ENCODE measurements at regions not wholly inside any gene's neighbourhood (a gene's known extent, or its start where the extent isn't known, plus 50 kb on each side); places are given as distances from the start of the nearest gene placed in this dataset.
"Not testable (repeated sequence)": the region's sequence is repeated elsewhere in the genome, so short reads cannot be mapped to it uniquely, and the experiment has no call there.

DNA sequence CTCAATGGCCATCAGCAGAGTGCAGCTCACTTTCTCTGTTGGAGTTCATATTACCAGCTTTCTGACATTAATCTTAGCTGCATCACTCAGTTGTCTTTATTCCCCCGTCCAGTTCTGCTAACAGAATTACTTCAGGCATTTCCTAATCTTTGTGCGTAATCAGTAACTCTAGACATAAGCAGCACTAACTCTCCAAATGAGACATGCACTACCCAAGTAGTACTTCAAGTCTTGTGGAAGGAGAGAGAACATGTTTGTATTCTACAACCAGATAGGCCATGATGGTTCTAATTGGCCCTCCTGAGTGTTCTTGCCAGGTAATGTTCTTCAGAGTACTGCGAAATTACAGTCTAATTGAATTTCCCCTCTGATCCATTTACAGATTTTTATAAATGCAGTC is 448.5 kb upstream of the RPS6KA3 start:
- DNase-seq (ENCODE audit: low spot score): no peak

- no peak for DNase-seq (ENCODE audit: low spot score)
Observed at GRCh38 chrX:20712811-20713210, 446.1 kb upstream of the RPS6KA3 start.

DNA sequence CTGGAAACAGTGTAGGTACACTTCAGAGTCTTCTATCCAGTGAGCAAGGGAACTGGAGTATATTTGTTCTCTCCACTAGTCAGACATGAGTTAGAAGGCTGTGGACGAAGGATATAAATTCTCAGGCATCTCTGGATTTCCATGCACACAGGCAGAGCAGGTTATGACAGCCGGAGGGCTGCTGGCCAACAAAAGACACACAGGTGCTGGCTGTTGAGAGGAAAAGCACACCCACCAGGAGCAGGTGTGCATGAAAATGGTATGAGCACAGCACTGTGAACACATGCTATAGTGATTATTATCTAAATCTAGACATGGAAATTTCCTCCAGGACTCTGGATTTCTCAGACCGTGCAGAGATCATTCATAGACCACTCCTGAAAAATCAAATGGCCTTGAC is 444.7 kb upstream of the RPS6KA3 start:
- no peak for DNase-seq (ENCODE audit: low spot score)

GRCh38 chrX:20693078-20693477 is 426.4 kb upstream of the RPS6KA3 start:
- no peak for DNase-seq (ENCODE audit: low spot score)

- DNase-seq (ENCODE audit: low spot score): no peak
Observed at GRCh38 chrX:20686256-20686655, 419.5 kb upstream of the RPS6KA3 start.

DNA sequence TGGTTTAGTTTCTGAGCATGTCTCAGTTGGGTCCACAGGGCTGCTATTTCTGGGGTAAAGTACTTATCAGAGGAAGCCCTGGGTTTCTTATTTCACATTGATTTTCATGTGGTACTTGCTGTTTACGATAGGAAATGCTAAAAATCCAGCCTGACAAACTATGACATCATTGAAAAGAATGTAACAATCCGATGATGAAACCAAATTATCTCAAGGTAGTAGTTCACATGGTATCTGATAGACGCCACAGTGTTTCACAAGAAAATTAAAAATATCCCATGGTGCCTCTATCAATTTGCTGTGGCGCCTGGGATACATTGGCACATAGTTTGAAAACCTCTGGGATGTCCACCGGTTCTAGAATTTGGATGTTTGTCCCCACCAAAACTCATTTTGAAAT is 418.9 kb upstream of the RPS6KA3 start:
- DNase-seq (ENCODE audit: low spot score): no peak

GRCh38 chrX:20681683-20682082 is 415.0 kb upstream of the RPS6KA3 start:
- DNase-seq (ENCODE audit: low spot score): no peak

DNA sequence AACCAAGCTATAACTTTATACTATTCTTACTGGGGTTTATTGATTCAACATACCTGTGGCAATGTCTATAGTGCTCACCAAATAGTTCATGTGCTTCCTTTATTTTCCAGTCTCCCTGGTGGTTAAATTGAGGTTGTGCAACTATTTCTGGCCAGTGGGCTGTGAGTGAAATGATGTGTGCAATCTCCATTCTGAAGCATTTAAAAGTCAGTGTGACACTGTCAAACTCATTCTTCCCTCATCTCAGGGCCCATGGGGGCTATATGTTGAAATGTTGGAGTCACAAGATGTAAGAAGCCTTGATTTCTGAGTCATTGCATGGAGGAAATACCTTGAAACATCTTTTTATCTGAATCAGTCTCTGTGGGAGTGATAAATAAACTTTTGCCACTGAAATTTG is 414.3 kb upstream of the RPS6KA3 start:
- DNase-seq (ENCODE audit: low spot score): no peak

DNA sequence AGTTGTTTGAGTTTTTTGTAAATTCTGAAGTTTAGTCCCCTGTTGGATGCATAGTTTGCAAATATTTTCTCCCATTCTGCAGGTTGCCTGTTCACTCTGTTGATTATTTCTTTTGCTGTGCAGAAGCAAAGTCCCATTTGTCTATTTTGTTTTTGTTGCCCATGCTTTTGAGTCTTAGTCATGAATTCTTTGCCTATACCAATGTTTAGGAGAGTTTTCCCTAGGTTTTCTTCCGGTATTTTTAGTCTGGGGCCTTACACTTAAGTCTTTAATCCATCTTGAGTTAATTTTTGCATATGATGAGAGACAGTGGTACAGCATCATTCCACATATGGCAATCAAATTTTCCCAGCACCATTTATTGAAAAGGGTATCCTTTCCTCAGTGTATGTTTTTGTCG is 405.8 kb upstream of the RPS6KA3 start:
- no peak for DNase-seq (ENCODE audit: low spot score)

- not testable (repeated sequence) for DNase-seq (ENCODE audit: low spot score)
Observed at GRCh38 chrX:20671746-20672145, 405.0 kb upstream of the RPS6KA3 start.

DNA sequence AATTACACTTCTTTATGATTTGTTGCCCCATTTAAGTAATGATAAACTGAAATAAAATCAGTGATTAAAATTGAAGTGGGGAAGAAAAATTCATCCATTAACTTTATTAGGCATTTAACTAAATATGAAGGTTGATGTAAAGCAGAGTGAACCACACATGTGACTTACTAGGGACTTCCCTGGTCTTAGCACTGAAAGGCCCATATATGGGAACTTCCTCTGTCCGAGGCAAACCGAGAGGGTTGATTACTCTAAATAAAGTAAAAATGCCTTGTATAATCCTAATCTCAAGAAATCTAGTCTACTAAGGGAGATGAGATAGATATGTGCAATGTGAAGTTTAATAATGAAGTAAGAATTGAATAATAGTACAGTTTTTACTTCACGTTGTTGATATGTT is 403.9 kb upstream of the RPS6KA3 start:
- DNase-seq (ENCODE audit: low spot score): no peak

- no peak for DNase-seq (ENCODE audit: low spot score)
Observed at GRCh38 chrX:20668550-20668949, 401.8 kb upstream of the RPS6KA3 start.

- DNase-seq (ENCODE audit: low spot score): no peak
Observed at GRCh38 chrX:20666331-20666730, 399.6 kb upstream of the RPS6KA3 start.

- DNase-seq (ENCODE audit: low spot score): no peak
Observed at GRCh38 chrX:20665481-20665880, 398.8 kb upstream of the RPS6KA3 start.

DNA sequence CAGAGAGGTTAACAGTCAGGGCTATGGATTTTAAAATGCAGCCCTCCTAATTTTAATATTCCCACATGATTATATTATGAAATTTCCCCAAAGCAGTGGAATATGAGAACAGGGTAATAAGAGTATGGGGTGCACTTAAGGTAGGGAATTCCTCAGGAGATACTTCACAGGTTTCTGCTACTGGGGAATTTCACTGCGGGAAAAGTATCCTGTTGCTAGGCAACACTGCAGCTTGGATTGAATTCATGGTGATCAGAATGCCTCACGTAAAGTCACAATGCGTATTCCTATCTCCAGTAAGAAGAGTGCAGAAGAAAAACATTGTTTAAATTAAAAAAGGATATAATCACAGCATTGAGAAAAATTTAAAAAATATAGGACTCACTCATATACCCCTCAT is 398.1 kb upstream of the RPS6KA3 start:
- no peak for DNase-seq (ENCODE audit: low spot score)

DNA sequence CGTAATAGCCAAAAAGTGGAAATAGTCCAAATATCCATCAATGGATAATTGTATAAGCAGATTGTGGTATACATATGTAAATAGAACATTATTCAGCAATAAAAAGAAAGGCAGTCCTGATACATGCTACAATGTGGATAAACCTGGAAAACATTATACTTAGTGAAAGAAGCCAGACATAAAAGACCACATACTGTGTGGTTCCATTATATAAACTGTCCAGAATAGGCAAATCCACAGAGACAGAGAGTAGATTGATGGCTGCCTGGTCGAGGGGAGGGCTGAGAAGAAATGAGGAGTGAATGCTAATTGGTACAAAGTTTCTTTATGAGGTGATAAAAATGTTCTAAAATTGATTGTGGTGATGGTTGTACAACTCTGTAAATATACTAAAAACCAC is 397.4 kb upstream of the RPS6KA3 start:
- DNase-seq (ENCODE audit: low spot score): no peak

DNA sequence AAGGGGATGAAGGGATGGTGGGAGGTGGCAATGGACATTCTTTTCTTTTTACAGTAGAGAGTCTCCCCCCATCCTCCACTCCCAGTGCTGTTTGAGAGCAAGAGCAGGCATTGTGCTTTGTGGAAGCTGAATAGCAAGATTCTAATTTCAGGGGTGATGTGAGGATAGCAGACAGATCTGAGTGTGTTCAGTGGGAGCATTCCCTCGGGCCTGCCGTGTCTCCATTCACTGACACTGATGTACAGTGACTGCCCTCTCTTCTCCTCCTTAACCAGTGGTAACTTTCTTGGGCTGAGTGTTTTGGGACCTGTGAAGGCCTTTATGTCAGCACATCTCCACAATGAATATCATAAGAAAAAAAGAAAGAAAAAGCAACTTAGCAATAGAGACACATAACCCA is 396.6 kb upstream of the RPS6KA3 start:
- no peak for DNase-seq (ENCODE audit: low spot score)

- no peak for DNase-seq (ENCODE audit: low spot score)
Observed at GRCh38 chrX:20656721-20657120, 390.0 kb upstream of the RPS6KA3 start.

DNA sequence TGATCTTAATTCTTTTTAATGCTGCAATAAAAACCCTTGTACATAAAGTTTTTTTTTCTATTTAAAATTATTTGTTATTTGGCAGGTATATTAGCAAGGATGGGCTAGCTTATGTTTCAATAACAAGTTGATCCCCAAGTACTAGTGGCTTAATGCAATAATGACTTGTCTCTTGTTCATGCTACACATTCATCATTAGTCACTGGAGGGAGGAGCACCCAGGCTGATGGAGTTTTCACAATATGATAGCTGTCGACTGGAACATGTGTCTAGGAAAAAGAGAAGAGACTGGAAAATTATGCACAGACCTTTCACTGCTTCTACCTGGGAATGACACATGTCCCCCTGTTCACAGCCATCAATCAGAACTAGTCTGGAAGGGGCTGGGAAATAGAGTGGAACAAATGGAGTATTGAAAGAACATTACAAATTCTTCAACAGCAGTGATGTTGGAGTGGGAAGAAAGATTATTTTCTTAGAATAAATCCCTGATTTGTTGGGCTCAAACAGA is 387.9 kb upstream of the RPS6KA3 start:
- DNase-seq (ENCODE audit: low spot score): no peak

DNA sequence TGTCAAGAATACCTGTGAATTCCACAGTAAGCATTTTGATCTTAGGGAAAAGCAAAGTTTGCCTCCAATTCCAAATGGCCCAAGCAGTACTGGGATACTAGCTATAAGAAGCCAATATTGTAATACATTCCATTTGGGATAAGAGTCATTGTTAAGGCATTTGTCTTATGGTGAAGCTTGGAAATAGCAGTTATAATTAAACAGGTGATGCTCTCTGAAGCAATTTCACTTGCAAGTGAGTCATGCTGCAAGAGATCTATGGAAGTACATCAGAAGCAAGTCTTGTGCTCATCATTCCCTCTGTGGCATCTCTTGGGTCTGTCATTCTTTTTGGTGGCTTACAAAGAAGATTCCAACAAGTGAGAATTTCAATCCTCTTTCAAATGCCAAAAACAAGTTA is 386.4 kb upstream of the RPS6KA3 start:
- DNase-seq (ENCODE audit: low spot score): no peak

- DNase-seq (ENCODE audit: low spot score): no peak
Observed at GRCh38 chrX:20641954-20642353, 375.2 kb upstream of the RPS6KA3 start.

DNA sequence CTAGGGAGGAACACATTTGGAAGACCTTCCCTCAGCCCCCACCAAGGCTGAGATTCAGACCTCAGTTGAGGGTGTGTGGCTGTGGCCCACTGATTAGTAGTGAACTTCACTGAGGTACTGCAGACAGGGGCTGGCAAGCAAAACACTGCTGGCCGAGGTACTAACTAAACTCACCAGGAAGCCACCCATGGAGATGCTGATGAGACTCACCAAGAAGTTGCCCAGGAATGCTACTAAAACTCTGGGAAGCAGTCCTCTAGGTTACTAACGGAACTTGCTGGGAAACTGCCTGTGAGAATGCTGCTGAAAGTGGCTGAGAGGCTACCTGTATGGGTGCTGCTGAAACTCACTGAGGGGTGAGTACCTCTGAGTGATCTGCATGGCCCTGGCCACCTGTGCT is 372.4 kb upstream of the RPS6KA3 start:
- DNase-seq (ENCODE audit: low spot score): no peak

- DNase-seq (ENCODE audit: low spot score): no peak
Observed at GRCh38 chrX:20637351-20637750, 370.6 kb upstream of the RPS6KA3 start.

- DNase-seq (ENCODE audit: low spot score): no peak
Observed at GRCh38 chrX:20633451-20633850, 366.7 kb upstream of the RPS6KA3 start.

GRCh38 chrX:20623448-20623847 is 356.7 kb upstream of the RPS6KA3 start:
- no peak for DNase-seq (ENCODE audit: low spot score)

All from hematopoietic multipotent progenitor cell treated with erythropoietin and hydrocortisone succinate and interleukin-3 and kit ligand, for 15 days (in vitro differentiated cells).